GM23338 (cell line): ENCODE measurements at regions not wholly inside any gene's neighbourhood (a gene's known extent, or its start where the extent isn't known, plus 50 kb on each side); places are given as distances from the start of the nearest gene placed in this dataset.
A peak's percentile ranks its signal among the peaks of the same experiment; 100 is the strongest.

Experiments used
- ATAC-seq: fragments of 200-7000 bp; cut with Tn5 transposase; 3 replicates; pipeline ENCODE4 v1.9.1; 2020
- DNase-seq: peaks from one replicate; pipeline ENCODE4 v3.0.0-alpha.2; 2015; ENCODE audit warnings: low spot score
- H2AFZ ChIP-seq: fragments of 200-600 bp; sonication (generic); 2 replicates; pipeline ENCODE4 v1.8.0; 2016; ENCODE audit warnings: antibody characterized with exemption, mild to moderate bottlenecking, moderate library complexity
- H3F3A ChIP-seq: fragments of 200-600 bp; sonication (generic); replicated peaks from 2 replicates; pipeline ENCODE4 v1.8.0; 2017; ENCODE audit warnings: antibody characterized with exemption, mixed run types, low read depth
- H3K27ac ChIP-seq: fragments of 200-600 bp; sonication (generic); 2 replicates; pipeline ENCODE4 v1.6.1; 2016; ENCODE audit warnings: low read depth
- H3K27me3 ChIP-seq: fragments of 200-600 bp; sonication (generic); 2 replicates; pipeline ENCODE4 v1.8.0; 2016; ENCODE audit warnings: mild to moderate bottlenecking, mixed run types, moderate library complexity; ENCODE audit not compliant: insufficient read depth
- H3K36me3 ChIP-seq: fragments of 200-600 bp; sonication (generic); 2 replicates; pipeline ENCODE4 v1.8.0; 2016; ENCODE audit warnings: mild to moderate bottlenecking; ENCODE audit not compliant: insufficient read depth
- H3K4me1 ChIP-seq: fragments of 200-600 bp; sonication (generic); 2 replicates; pipeline ENCODE4 v1.8.0; 2016; ENCODE audit warnings: mild to moderate bottlenecking, moderate library complexity; ENCODE audit not compliant: insufficient read depth
- H3K4me2 ChIP-seq: fragments of 200-600 bp; sonication (generic); 2 replicates; pipeline ENCODE4 v1.7.1; 2017; ENCODE audit warnings: mixed run types
- H3K4me3 ChIP-seq: fragments of 200-600 bp; sonication (generic); 2 replicates; pipeline ENCODE4 v1.6.1; 2016; ENCODE audit warnings: mixed run types
- H3K79me2 ChIP-seq: fragments of 200-600 bp; sonication (generic); replicated peaks from 2 replicates; pipeline ENCODE4 v1.8.0; 2017; ENCODE audit warnings: mild to moderate bottlenecking; ENCODE audit not compliant: insufficient read depth
- H3K9me2 ChIP-seq: fragments of 200-600 bp; sonication (generic); 2 replicates; pipeline ENCODE4 v1.8.0; 2017; ENCODE audit not compliant: insufficient read depth
- H4K20me1 ChIP-seq: fragments of 200-600 bp; sonication (generic); replicated peaks from 2 replicates; pipeline ENCODE4 v1.8.0; 2017; ENCODE audit warnings: mild to moderate bottlenecking; ENCODE audit not compliant: insufficient read depth
- H3K27ac Mint-ChIP-seq: 2 replicates; pipeline ENCODE4 v1.8.0; 2020; ENCODE audit warnings: inconsistent platforms, mild to moderate bottlenecking, moderate library complexity, mixed read lengths
- H3K27me3 Mint-ChIP-seq: 3 replicates; pipeline ENCODE4 v1.8.0; 2022; ENCODE audit warnings: low read depth, mild to moderate bottlenecking, moderate library complexity, mixed read lengths, inconsistent platforms; ENCODE audit not compliant: insufficient read depth, poor library complexity
- H3K36me3 Mint-ChIP-seq: 3 replicates; pipeline ENCODE4 v1.8.0; 2021; ENCODE audit warnings: low read depth, mild to moderate bottlenecking, inconsistent platforms, moderate library complexity, mixed read lengths
- H3K4me1 Mint-ChIP-seq: 3 replicates; pipeline ENCODE4 v1.8.0; 2020; ENCODE audit warnings: mild to moderate bottlenecking, inconsistent platforms, mixed read lengths
- H3K4me3 Mint-ChIP-seq: 3 replicates; pipeline ENCODE4 v1.8.0; 2021; ENCODE audit warnings: moderate library complexity, mild to moderate bottlenecking, inconsistent platforms, mixed read lengths
- H3K9me3 Mint-ChIP-seq: 3 replicates; pipeline ENCODE4 v1.8.0; 2020; ENCODE audit warnings: moderate library complexity, mild to moderate bottlenecking, inconsistent platforms, mixed read lengths
- CREB1 ChIP-seq: fragments of 250-450 bp; sonication (Bioruptor Pico); IDR thresholded peaks from 2 replicates; pipeline ENCODE4 v1.5.0; 2020; ENCODE audit warnings: low read depth, mild to moderate bottlenecking, moderate library complexity
- CTCF ChIP-seq, 2 experiments: fragments of 200-600 bp in 1 of 2; sonication (generic) in 1 of 2; conservative IDR thresholded peaks; 2 replicates each; pipeline versions ENCODE4 v1.5.1 to v1.6.1; 2016 to 2017; ENCODE audit warnings: antibody characterized with exemption in 2 of 2, low read depth in 2 of 2, mild to moderate bottlenecking in 2 of 2, moderate library complexity in 1 of 2
- ETS1 ChIP-seq: IDR thresholded peaks from 2 replicates; pipeline ENCODE4 v1.6.1; 2016; ENCODE audit warnings: antibody characterized with exemption
- EZH2 ChIP-seq: fragments of 200-600 bp; sonication (generic); IDR thresholded peaks from one replicate; pipeline ENCODE4 v1.8.0; 2017; ENCODE audit warnings: antibody characterized with exemption, mild to moderate bottlenecking, low read depth; ENCODE audit not compliant: unreplicated experiment
- EZH2phosphoT487 ChIP-seq: fragments of 200-600 bp; sonication (generic); IDR thresholded peaks from one replicate; pipeline ENCODE4 v1.8.1; 2018; ENCODE audit warnings: antibody characterized with exemption; ENCODE audit not compliant: unreplicated experiment
- JUNB ChIP-seq: IDR thresholded peaks from one replicate; pipeline ENCODE4 v1.6.1; 2016; ENCODE audit warnings: antibody characterized with exemption; ENCODE audit not compliant: unreplicated experiment
- NANOG ChIP-seq: IDR thresholded peaks from 2 replicates; pipeline ENCODE4 v1.6.1; 2016; ENCODE audit warnings: antibody characterized with exemption, borderline replicate concordance
- POLR2AphosphoS5 ChIP-seq: IDR thresholded peaks from 2 replicates; pipeline ENCODE4 v1.6.1; 2016; ENCODE audit warnings: antibody characterized with exemption, low read depth
- REST ChIP-seq: IDR thresholded peaks from one replicate; pipeline ENCODE4 v1.6.1; 2018; ENCODE audit warnings: antibody characterized with exemption; ENCODE audit not compliant: unreplicated experiment
- STAT1 ChIP-seq: IDR thresholded peaks from one replicate; pipeline ENCODE4 v1.6.1; 2016; ENCODE audit warnings: antibody characterized with exemption; ENCODE audit not compliant: unreplicated experiment
- ZNF114 ChIP-seq: fragments of 250-450 bp; sonication (Bioruptor Pico); IDR thresholded peaks from 2 replicates; pipeline ENCODE4 v1.5.0; 2020; ENCODE audit warnings: mild to moderate bottlenecking, moderate library complexity
- ZNF331 ChIP-seq: fragments of 250-450 bp; sonication (Bioruptor Pico); IDR thresholded peaks from 2 replicates; pipeline ENCODE4 v1.5.0; 2020; ENCODE audit warnings: low read depth, mild to moderate bottlenecking, moderate library complexity
- TF ChIP-seq, protein P1 (sequence below): fragments of 250-450 bp; sonication (Bioruptor Pico); IDR thresholded peaks from 2 replicates; pipeline ENCODE4 v1.5.0; 2020; ENCODE audit warnings: mild to moderate bottlenecking, moderate library complexity

DNA sequence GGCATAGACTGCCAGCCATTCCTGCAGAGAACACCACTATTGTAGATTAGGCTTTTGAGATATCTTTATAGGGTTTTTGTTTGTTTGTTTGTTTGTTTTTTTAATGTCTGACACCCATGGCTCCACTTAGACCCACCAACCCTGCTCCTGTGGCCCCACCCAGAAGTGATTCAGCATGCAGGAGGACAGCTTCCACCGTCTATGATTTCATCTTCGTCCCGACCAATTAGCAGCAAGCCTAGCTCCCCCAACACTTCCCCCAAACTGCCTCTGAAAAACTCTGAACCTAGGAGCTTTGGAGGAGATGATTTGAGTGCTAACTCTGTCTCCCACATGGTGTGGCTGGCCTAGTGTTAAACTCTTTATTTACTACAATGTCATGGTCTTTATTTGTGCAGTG, 108.3 kb upstream of the RXFP2 start:
- Mint-ChIP-seq H3K36me3 (peaks cover 14% of the 10 kb centered on the region; the same call in 2 of the 3 replicates), H3K4me3 (no peak overlapping the region), H3K27ac (no peak overlapping the region), H3K4me1 (peaks cover 8% of the 10 kb centered on the region), H3K27me3 (peaks cover 4% of the 10 kb centered on the region), H3K9me3 (peaks cover 33% of the 10 kb centered on the region)
- Histone ChIP-seq H3K4me2 (peak overlapping the region; percentile 15; the same call in 1 of the 2 replicates), H3K4me1 (peaks cover 13% of the 10 kb centered on the region), H3K27ac (no peak overlapping the region), H3K79me2 (no peaks in the 10 kb centered on the region), H3K9me2 (peaks cover 10% of the 10 kb centered on the region; the same call in 1 of the 2 replicates), H3F3A (no peaks in the 10 kb centered on the region), H3K4me3 (no peak overlapping the region), H4K20me1 (no peaks in the 10 kb centered on the region), H3K36me3 (no peaks in the 10 kb centered on the region), H2AFZ (peak overlapping the region; percentile 81), H3K27me3 (no peaks in the 10 kb centered on the region)
- no peak for DNase-seq
- no peak; the same call in 2 of the 3 replicates for ATAC-seq
- TF ChIP-seq CTCF (conservative IDR thresholded peaks at IDR 0.05; ENCODE audit: low read depth in 2 of 2), result no peak
- no peak for TF ChIP-seq JUNB
- TF ChIP-seq, protein P1, sequence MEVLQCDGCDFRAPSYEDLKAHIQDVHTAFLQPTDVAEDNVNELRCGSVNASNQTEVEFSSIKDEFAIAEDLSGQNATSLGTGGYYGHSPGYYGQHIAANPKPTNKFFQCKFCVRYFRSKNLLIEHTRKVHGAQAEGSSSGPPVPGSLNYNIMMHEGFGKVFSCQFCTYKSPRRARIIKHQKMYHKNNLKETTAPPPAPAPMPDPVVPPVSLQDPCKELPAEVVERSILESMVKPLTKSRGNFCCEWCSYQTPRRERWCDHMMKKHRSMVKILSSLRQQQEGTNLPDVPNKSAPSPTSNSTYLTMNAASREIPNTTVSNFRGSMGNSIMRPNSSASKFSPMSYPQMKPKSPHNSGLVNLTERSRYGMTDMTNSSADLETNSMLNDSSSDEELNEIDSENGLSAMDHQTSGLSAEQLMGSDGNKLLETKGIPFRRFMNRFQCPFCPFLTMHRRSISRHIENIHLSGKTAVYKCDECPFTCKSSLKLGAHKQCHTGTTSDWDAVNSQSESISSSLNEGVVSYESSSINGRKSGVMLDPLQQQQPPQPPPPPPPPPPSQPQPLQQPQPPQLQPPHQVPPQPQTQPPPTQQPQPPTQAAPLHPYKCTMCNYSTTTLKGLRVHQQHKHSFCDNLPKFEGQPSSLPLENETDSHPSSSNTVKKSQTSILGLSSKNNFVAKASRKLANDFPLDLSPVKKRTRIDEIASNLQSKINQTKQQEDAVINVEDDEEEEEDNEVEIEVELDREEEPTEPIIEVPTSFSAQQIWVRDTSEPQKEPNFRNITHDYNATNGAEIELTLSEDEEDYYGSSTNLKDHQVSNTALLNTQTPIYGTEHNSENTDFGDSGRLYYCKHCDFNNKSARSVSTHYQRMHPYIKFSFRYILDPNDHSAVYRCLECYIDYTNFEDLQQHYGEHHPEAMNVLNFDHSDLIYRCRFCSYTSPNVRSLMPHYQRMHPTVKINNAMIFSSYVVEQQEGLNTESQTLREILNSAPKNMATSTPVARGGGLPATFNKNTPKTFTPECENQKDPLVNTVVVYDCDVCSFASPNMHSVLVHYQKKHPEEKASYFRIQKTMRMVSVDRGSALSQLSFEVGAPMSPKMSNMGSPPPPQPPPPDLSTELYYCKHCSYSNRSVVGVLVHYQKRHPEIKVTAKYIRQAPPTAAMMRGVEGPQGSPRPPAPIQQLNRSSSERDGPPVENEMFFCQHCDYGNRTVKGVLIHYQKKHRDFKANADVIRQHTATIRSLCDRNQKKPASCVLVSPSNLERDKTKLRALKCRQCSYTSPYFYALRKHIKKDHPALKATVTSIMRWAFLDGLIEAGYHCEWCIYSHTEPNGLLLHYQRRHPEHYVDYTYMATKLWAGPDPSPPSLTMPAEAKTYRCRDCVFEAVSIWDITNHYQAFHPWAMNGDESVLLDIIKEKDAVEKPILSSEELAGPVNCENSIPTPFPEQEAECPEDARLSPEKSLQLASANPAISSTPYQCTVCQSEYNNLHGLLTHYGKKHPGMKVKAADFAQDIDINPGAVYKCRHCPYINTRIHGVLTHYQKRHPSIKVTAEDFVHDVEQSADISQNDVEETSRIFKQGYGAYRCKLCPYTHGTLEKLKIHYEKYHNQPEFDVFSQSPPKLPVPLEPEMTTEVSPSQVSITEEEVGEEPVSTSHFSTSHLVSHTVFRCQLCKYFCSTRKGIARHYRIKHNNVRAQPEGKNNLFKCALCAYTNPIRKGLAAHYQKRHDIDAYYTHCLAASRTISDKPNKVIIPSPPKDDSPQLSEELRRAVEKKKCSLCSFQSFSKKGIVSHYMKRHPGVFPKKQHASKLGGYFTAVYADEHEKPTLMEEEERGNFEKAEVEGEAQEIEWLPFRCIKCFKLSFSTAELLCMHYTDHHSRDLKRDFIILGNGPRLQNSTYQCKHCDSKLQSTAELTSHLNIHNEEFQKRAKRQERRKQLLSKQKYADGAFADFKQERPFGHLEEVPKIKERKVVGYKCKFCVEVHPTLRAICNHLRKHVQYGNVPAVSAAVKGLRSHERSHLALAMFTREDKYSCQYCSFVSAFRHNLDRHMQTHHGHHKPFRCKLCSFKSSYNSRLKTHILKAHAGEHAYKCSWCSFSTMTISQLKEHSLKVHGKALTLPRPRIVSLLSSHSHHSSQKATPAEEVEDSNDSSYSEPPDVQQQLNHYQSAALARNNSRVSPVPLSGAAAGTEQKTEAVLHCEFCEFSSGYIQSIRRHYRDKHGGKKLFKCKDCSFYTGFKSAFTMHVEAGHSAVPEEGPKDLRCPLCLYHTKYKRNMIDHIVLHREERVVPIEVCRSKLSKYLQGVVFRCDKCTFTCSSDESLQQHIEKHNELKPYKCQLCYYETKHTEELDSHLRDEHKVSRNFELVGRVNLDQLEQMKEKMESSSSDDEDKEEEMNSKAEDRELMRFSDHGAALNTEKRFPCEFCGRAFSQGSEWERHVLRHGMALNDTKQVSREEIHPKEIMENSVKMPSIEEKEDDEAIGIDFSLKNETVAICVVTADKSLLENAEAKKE, result no peak
- TF ChIP-seq NANOG, result no peak
- no peak for TF ChIP-seq REST
- TF ChIP-seq STAT1, result no peak
- no peak for TF ChIP-seq CREB1 (CRISPR knock-in tag)
- TF ChIP-seq EZH2, result no peak
- TF ChIP-seq ZNF331 (CRISPR knock-in tag), result no peak
- no peak for TF ChIP-seq ETS1
- TF ChIP-seq POLR2AphosphoS5, result no peak
- no peak for TF ChIP-seq ZNF114 (CRISPR knock-in tag)
- no peak for TF ChIP-seq EZH2phosphoT487
